Effector memory CD8-positive, alpha-beta T cell (primary cell): ENCODE measurements at regions not wholly inside any gene's neighbourhood (a gene's known extent, or its start where the extent isn't known, plus 50 kb on each side); places are given as distances from the start of the nearest gene placed in this dataset.

Experiments used
- ATAC-seq: fragments of 150-1000 bp; cut with Tn5 transposase; replicated peaks from 2 replicates; pipeline ENCODE4 v1.10.0; 2021; ENCODE audit warnings: mild to moderate bottlenecking, moderate library complexity
- DNase-seq, 3 experiments: peaks; one replicate each; pipeline ENCODE4 v3.0.0; 2021
- H3K27ac Mint-ChIP-seq, 2 donors: one replicate each; pipeline ENCODE4 v1.8.0; 2022; ENCODE audit warnings: mild to moderate bottlenecking in 2 of 2, mixed read lengths in 2 of 2, moderate library complexity in 2 of 2
- H3K27me3 Mint-ChIP-seq, 2 donors: one replicate each; pipeline ENCODE4 v1.8.0; 2022; ENCODE audit warnings: mixed read lengths in 2 of 2
- H3K36me3 Mint-ChIP-seq: one replicate; pipeline ENCODE4 v1.8.0; 2022; ENCODE audit warnings: mild to moderate bottlenecking, moderate library complexity, mixed read lengths; ENCODE audit not compliant: insufficient read depth
- H3K4me1 Mint-ChIP-seq, 2 donors: one replicate each; pipeline ENCODE4 v1.8.0; 2022; ENCODE audit warnings: low read depth in 2 of 2, mixed read lengths in 2 of 2
- H3K4me3 Mint-ChIP-seq, 2 donors: one replicate each; pipeline ENCODE4 v1.8.0; 2022; ENCODE audit warnings: mild to moderate bottlenecking in 2 of 2, mixed read lengths in 2 of 2, moderate library complexity in 2 of 2
- H3K9me3 Mint-ChIP-seq, 2 donors: one replicate each; pipeline ENCODE4 v1.8.0; 2022; ENCODE audit warnings: mixed read lengths in 2 of 2

DNA sequence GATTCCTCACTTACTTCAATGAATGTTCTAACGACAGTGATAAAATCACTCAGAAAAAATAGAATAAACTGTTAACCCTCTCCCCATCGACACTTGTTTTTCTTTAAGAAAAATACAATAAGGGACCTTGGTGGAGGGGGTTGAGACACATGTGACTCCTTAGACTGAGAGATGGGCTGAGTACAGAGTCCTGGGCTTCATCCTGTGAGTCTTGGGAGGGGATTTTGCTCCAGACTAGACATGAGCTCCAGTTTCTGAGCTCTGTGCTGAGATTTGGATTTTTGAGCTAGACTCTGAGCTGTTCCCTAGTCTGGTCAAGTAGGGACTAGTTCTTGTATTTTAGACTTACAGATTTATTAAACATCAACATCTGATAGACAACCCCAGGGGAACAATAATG is 241.5 kb upstream of the MVB12B start:
- Mint-ChIP-seq H3K4me1 (peaks cover 6 to 10% of the 10 kb centered on the region in 2 donors), H3K4me3 (no peak overlapping the region), H3K36me3 (peaks cover 3% of the 10 kb centered on the region), H3K27me3 (peaks cover 20 to 61% of the 10 kb centered on the region in 2 donors), H3K27ac (no peak overlapping the region), H3K9me3 (peaks cover 0 to 7% of the 10 kb centered on the region in 2 donors)
- DNase-seq (no peak), ATAC-seq (no peak)

DNA sequence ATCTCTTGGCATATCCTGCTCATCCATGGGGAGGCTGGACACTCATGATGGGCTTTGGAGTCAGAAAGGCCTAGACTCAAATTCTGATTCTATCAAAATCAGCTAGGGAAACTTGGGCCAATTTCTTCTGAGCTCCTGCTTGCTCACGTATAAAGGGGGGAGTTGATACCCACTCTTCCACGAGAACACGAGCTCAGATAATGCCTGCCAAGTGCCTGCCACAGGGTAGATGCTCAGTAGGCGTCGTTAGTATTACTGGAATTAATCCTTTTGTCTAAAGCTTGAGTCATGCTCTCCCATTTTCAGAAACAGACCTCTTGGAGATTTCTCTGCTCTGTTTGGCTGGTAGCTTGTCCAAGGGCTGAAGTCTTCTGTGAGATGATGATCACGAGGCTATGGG is 238.3 kb upstream of the MVB12B start:
- peaks cover 24 to 59% of the 10 kb centered on the region in 2 donors for H3K27me3 Mint-ChIP-seq
- DNase-seq (no peak), ATAC-seq (no peak)
- no peak overlapping the region for H3K4me3 Mint-ChIP-seq
- peaks cover 6 to 10% of the 10 kb centered on the region in 2 donors for H3K4me1 Mint-ChIP-seq
- no peak overlapping the region for H3K27ac Mint-ChIP-seq
- no peaks in the 10 kb centered on the region for H3K36me3 Mint-ChIP-seq
- peaks cover 0 to 6% of the 10 kb centered on the region in 2 donors for H3K9me3 Mint-ChIP-seq

DNA sequence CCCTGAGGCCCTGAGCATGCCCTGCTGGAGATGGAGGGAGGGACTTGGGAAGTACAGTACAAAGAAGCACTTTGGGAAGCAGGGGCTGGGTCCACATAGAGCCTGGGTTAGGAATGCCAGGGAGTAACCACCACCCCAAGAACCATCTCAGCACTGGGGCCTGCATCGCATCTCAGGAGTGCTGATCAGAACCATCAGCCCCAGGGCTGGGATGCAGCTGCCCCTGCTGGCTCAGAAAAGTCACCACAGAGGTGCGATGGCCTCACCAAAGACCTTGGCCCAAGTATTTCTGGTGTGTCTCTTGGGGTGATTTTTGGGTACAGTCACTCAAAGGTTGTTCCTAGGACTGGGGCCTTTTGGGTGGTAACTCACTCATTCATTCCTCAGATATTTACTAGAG is 236.8 kb upstream of the MVB12B start:
- no peak overlapping the region for H3K27ac Mint-ChIP-seq
- H3K36me3 Mint-ChIP-seq: no peaks in the 10 kb centered on the region
- no peak overlapping the region for H3K4me3 Mint-ChIP-seq
- no peak for ATAC-seq
- peaks cover 0 to under 1% of the 10 kb centered on the region in 2 donors for H3K4me1 Mint-ChIP-seq
- peaks cover 19 to 44% of the 10 kb centered on the region in 2 donors for H3K27me3 Mint-ChIP-seq
- no peaks in the 10 kb centered on the region for H3K9me3 Mint-ChIP-seq
- DNase-seq: no peak

DNA sequence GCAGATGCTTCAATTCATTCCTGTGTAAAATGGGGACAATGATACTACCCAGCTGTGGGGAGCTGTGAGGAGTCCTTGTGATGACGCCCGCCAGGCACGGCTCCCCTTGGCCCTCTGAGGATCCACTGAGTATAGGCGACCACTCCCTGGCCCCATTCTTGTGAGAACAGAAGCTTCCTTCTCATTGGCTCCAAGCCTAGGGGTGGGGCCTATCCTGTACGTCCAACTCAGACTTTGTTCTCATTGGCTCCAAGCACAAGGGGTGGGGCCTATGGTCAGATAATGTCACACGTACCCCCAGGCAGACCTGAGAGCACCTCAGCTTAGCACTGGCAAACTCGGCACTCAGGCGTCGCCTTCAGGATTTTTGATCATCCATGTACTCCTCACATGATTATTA is 232.9 kb upstream of the MVB12B start:
- Mint-ChIP-seq H3K27me3 (peaks cover 14 to 31% of the 10 kb centered on the region in 2 donors), H3K4me3 (no peak overlapping the region), H3K27ac (no peak overlapping the region), H3K4me1 (no peaks in the 10 kb centered on the region), H3K9me3 (no peaks in the 10 kb centered on the region), H3K36me3 (no peaks in the 10 kb centered on the region)
- DNase-seq (no peak), ATAC-seq (no peak)

DNA sequence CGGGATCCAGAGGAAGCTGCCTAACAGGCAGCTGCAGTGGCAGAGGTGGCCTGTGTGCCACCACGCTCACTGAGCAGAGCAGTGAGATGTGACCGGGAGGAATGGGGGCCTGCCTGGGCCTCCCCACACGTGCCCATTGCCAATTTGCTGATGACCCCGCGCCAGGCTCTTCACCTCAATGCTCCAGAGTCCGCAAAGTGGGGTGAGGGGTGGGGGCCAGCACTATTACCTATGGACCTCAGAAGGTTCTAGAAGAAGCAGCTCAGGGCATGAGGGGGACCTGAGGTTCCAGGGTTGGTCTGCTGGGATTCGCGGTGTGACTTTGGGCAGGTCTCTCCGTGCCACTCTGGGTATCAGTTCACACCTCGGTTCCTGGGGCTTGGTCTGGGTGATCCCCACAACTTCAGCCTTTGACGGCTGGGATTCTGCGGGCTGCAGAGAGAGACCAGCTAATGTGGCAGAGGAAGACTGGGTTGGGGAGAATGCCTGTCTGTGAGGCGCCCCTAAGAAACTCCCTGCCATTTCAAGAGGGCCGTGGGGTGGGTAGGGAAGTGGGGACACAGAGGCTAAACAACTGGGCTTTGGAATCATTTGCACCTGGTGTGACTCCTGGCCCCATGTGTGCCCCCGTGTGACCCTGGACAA is 231.0 kb upstream of the MVB12B start:
- H3K27ac Mint-ChIP-seq: no peak overlapping the region
- H3K4me1 Mint-ChIP-seq: no peaks in the 10 kb centered on the region
- no peaks in the 10 kb centered on the region for H3K9me3 Mint-ChIP-seq
- ATAC-seq (no peak), DNase-seq (no peak)
- no peak overlapping the region for H3K4me3 Mint-ChIP-seq
- no peaks in the 10 kb centered on the region for H3K36me3 Mint-ChIP-seq
- peaks cover 20 to 33% of the 10 kb centered on the region in 2 donors for H3K27me3 Mint-ChIP-seq

DNA sequence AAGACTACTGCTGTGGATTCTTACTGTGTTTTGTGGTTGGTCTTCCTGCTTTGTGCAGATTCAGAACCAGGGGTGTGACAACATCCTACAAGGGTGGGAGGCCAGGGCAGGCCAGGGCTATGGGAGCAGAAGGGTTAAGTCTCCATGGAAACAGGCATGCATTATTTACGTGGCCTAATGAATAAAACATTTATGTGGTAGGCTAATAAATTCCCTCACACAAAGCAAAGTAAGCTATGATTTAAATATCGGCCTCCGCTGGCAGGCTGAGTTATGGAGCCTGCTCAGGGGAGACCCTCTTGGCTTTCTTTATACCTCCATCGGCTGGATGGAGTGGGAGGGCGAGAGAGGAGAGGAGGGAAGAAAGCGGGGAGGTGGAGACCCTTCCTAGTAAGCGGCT is 230.3 kb upstream of the MVB12B start:
- no peaks in the 10 kb centered on the region for H3K36me3 Mint-ChIP-seq
- H3K4me1 Mint-ChIP-seq: no peaks in the 10 kb centered on the region
- DNase-seq (no peak), ATAC-seq (no peak)
- H3K9me3 Mint-ChIP-seq: no peaks in the 10 kb centered on the region
- H3K27me3 Mint-ChIP-seq: peaks cover 27 to 28% of the 10 kb centered on the region in 2 donors
- H3K27ac Mint-ChIP-seq: no peak overlapping the region
- H3K4me3 Mint-ChIP-seq: no peak overlapping the region

DNA sequence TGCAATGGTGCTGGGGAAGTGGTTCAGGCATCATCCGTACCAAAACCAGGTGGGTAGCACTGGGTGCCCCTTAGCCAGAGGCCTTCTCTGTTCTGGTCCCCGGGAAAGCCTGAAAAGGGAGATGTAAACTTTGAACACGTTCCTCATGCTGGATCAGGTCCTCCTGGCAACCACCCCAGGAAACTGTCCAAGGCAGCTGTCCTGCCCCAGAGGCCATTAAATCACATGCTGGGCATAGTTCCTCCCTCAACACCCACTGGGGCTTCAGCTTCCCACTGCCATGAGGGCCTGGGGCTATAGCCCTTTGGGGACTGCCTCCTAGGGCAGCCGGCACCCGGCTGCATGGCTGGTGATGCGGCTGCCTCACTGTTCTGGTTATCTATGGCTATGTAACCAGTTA is 228.9 kb upstream of the MVB12B start:
- DNase-seq (no peak), ATAC-seq (no peak)
- Mint-ChIP-seq H3K36me3 (no peaks in the 10 kb centered on the region), H3K4me3 (no peak overlapping the region), H3K4me1 (no peaks in the 10 kb centered on the region), H3K9me3 (no peaks in the 10 kb centered on the region), H3K27ac (no peak overlapping the region), H3K27me3 (peaks cover 19 to 21% of the 10 kb centered on the region in 2 donors)

DNA sequence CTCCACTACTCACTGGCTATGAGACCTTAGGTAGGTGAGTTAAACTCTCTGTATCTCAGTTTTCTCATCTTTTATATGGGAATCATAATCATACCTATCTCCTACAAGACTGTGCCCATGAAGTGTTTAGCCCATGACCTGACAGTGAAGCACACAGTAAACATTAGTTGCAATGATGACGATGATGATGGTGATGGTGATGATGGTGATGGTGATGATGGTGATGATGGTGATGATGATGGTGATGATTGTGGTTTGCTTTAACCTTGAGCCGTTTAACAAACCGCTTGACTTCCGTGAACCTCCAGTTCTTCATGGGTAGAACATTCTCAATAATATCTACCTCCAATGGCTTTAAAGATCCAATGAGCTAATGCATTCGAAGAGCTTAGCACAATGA is 220.2 kb upstream of the MVB12B start:
- ATAC-seq: no peak
- Mint-ChIP-seq H3K36me3 (no peaks in the 10 kb centered on the region), H3K4me3 (no peak overlapping the region), H3K27ac (no peak overlapping the region), H3K4me1 (peaks cover 0 to under 1% of the 10 kb centered on the region in 2 donors), H3K9me3 (no peaks in the 10 kb centered on the region), H3K27me3 (peaks cover 50 to 76% of the 10 kb centered on the region in 2 donors)
- no peak for DNase-seq

DNA sequence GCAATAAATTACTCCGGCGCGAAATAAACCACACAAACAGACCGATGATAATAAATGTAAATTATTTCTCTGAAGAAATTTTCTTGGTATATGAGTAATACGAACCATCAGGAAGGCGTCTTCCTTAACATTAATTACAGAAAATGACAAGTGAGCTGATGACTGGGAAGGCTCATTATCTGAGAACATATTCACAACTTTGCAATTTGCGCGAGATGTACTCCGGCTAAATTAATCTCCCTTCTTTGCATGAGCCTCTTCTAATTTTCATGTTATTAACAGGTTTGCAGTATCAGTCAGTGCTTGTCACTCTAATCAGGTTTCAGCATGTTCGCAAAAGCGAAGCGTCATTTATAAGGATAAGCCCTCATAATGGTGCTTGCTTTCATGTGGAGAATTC is 218.9 kb upstream of the MVB12B start:
- ATAC-seq (no peak), DNase-seq (no peak)
- no peaks in the 10 kb centered on the region for H3K9me3 Mint-ChIP-seq
- H3K4me3 Mint-ChIP-seq: no peak overlapping the region
- H3K4me1 Mint-ChIP-seq: peaks cover 0 to 2% of the 10 kb centered on the region in 2 donors
- no peaks in the 10 kb centered on the region for H3K36me3 Mint-ChIP-seq
- no peak overlapping the region for H3K27ac Mint-ChIP-seq
- H3K27me3 Mint-ChIP-seq: peaks cover 50 to 87% of the 10 kb centered on the region in 2 donors

DNA sequence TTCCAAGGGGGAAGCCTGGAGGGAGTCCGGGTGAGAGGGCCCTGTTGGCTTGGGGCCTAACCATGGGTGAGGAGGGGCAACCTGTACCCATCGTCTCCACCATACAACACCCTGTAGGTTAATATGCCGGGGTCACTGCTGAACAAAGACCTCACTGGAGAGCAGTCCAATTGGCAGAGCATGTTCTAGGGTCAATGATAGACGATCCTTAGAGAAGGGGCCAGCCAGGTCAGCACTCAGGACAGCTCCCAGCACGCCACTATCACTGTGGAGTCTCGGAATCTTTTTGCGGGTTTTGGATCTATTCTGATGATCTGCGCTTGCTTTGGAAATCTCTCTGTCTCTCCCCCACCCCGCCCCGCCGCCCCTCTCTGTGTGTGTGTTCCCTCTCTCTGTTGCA is 218.4 kb upstream of the MVB12B start:
- Mint-ChIP-seq H3K36me3 (no peaks in the 10 kb centered on the region), H3K27ac (no peak overlapping the region), H3K27me3 (peaks cover 50 to 87% of the 10 kb centered on the region in 2 donors), H3K9me3 (no peaks in the 10 kb centered on the region), H3K4me3 (no peak overlapping the region), H3K4me1 (peaks cover 0 to 2% of the 10 kb centered on the region in 2 donors)
- DNase-seq (no peak), ATAC-seq (no peak)

DNA sequence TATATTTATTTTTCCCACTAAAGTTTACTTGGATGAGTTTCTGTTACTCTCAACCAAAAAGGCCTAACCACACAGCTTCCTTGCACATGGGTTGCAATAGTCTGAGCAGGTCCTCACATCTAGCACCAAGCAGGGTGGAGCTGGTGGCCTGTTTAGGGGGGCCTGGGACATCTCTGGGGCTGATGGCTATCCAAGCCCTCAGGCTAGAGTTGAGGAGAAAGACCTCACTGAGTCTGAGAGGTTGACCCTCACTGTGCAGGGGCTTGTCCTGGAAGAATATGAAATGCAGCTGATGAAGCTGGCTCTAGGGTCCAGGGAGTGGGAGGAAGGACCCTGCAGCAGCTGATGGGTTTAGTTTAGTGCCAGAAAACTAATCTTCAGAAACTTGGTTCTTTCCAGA is 217.1 kb upstream of the MVB12B start:
- Mint-ChIP-seq H3K27me3 (peaks cover 51 to 92% of the 10 kb centered on the region in 2 donors), H3K27ac (no peak overlapping the region), H3K36me3 (no peaks in the 10 kb centered on the region), H3K9me3 (no peaks in the 10 kb centered on the region), H3K4me3 (no peak overlapping the region), H3K4me1 (peaks cover 0 to 2% of the 10 kb centered on the region in 2 donors)
- DNase-seq (no peak), ATAC-seq (no peak)

DNA sequence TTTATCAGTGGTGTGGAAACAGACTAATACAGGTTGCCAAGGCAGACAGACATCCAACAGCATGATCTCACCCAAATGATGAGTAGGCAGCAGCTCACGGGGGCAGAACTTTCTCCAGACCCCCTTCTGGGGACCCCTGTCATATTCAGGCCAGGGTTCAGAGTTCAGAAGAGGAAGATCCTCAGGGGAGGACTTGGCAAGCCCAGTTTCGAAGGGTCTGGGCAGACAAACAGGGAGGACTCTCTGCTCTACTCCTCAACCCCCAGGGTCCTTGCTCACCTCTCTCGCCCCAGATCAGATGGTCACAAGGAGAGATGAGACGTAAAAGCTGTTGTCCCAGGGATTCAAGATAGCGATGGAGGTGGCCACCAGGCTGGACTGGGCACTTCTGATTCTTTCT is 215.1 kb upstream of the MVB12B start:
- Mint-ChIP-seq H3K9me3 (no peaks in the 10 kb centered on the region), H3K27ac (no peak overlapping the region), H3K4me3 (no peak overlapping the region), H3K36me3 (no peaks in the 10 kb centered on the region), H3K4me1 (peaks cover 0 to 2% of the 10 kb centered on the region in 2 donors), H3K27me3 (peaks cover 38 to 91% of the 10 kb centered on the region in 2 donors)
- ATAC-seq (no peak), DNase-seq (no peak)

DNA sequence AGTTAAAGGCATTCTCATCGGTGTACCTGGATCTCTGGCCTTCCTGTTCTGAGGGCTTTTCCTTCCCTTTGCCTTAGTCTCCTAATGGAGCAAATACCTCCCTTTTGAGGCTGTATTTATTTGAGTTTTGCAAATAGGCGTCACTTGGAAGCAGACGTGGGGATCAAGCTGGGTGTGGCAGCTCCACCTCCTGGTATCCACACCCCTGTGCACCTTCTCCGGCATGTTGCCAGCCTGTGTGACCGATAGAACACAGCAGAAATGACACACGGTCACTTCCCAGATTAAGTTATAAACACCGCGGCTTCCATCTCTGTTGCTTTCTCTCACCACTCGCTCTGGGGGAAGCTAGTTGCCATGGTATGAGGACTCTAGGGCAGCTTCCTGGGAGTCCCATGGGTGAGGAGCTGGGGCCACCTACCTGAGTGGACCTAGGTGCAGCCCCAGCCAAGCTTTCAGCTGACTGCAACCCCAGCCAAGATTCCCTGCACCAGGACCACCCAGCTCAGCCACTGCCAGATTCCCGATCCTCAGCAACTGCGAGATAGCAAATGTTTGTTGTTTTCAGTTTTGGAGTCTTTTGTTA is 214.4 kb upstream of the MVB12B start:
- Mint-ChIP-seq H3K9me3 (no peaks in the 10 kb centered on the region), H3K27me3 (peaks cover 36 to 91% of the 10 kb centered on the region in 2 donors), H3K4me1 (peaks cover 0 to 2% of the 10 kb centered on the region in 2 donors), H3K27ac (no peak overlapping the region), H3K36me3 (no peaks in the 10 kb centered on the region), H3K4me3 (no peak overlapping the region)
- DNase-seq: no peak
- no peak for ATAC-seq

DNA sequence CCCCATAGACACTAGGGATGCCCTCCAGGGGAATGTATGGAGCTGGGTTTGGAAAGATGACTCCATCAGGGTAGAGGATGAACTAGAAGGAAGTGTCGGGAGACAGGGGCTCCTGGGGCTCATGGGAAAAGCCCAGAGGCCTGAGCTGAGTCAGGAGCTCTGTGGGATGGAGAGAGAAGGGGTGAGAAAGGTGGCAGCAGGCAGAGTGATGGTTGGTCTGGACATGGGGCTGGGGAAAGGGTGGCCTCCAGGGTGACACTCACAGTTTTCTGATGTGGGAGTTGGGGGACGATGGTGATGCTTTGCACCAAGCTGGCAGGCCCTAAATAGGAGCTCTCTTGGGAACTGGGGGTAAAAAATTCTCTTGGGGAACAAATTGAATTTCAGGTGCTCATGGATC is 213.5 kb upstream of the MVB12B start:
- Mint-ChIP-seq H3K4me1 (peaks cover 0 to 2% of the 10 kb centered on the region in 2 donors), H3K9me3 (no peaks in the 10 kb centered on the region), H3K36me3 (no peaks in the 10 kb centered on the region), H3K4me3 (no peak overlapping the region), H3K27ac (no peak overlapping the region), H3K27me3 (peaks cover 36 to 91% of the 10 kb centered on the region in 2 donors)
- ATAC-seq: no peak
- no peak for DNase-seq
